GM23248 (cell line): ENCODE measurements at regions not wholly inside any gene's neighbourhood (a gene's known extent, or its start where the extent isn't known, plus 50 kb on each side); places are given as distances from the start of the nearest gene placed in this dataset.

Experiments used
- EZH2 ChIP-seq: fragments of 200-600 bp; sonication (generic); IDR thresholded peaks from 2 replicates; pipeline ENCODE4 v1.6.1; 2018; ENCODE audit warnings: antibody characterized with exemption, mild to moderate bottlenecking; ENCODE audit not compliant: insufficient read depth, poor library complexity, severe bottlenecking
- EZH2phosphoT487 ChIP-seq: fragments of 200-600 bp; sonication (generic); IDR thresholded peaks from 2 replicates; pipeline ENCODE4 v1.6.1; 2018; ENCODE audit warnings: antibody characterized with exemption, moderate library complexity, mild to moderate bottlenecking, low read depth; ENCODE audit not compliant: insufficient read depth

DNA sequence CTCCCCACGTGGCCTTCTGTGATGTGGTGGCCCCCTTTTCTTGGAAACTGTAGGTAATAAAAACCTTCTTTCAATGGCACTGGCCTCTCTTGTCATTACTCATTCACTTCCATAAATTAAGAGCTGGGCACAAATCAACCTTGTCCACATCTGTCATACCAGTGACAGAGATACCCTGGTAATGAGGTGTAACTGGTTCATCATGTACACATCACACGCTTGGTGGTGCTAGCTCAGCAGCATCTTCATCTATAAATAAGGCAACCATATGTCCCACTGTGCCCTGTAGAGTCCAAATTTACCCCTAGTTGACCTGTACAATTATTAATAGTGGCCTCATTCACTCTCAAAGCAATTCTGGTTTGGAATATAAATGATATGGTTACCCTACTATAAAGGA lies 245.6 kb downstream of the HIVEP2 start:
- no peak for TF ChIP-seq EZH2phosphoT487
- no peak for TF ChIP-seq EZH2
